HG02943 (cell line): ENCODE measurements at regions not wholly inside any gene's neighbourhood (a gene's known extent, or its start where the extent isn't known, plus 50 kb on each side); places are given as distances from the start of the nearest gene placed in this dataset.
"Not testable (repeated sequence)": the region's sequence is repeated elsewhere in the genome, so short reads cannot be mapped to it uniquely, and the experiment has no call there.

Experiments used
- ATAC-seq: cut with Tn5 transposase; IDR thresholded peaks from one replicate; pipeline ENCODE4 v1.9.1; 2021; ENCODE audit warnings: mild to moderate bottlenecking, low read depth, moderate library complexity; ENCODE audit not compliant: unreplicated experiment

DNA sequence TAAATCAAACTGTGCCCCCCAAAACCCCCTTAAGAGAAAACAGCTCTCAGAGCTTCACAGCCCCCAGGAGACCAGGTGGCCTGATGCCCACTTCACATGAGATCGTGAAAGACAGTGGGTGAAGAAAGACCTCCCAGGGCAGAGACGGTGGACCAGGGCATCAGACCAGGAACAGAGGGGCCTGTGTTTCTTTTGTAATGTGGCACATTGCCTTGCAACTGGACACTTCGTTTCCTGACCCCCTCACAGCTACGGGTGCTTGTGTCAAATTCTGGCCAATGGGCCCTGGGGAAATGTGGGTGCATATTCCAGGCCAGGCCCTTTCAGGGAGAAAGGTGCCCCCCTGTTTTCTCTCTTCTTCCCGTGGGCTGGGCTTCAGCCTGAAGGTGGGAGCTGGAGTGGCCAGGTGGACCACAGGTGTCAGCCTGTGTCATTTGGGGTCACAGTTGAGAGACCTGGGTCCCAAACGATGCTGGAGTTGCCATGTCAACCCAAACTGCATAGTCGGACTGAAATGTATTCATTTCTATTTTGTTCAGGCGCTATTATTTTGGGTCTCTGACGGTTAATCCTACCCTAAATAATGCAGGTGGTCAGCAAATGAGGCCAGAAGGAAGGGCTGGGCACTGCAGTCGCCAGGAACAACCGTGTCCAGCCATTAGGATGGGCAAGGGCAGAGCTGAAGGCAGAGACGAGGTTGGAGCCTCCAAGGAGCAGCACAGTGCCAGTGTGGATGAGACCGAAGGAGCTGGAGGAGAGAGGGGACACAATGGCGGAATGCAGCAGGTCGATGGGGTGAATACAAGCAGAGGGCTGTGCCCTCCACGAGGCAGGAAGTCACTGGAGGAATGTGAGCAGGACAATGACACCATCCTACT is 338.2 kb downstream of the EIPR1 start:
- no peak for ATAC-seq

DNA sequence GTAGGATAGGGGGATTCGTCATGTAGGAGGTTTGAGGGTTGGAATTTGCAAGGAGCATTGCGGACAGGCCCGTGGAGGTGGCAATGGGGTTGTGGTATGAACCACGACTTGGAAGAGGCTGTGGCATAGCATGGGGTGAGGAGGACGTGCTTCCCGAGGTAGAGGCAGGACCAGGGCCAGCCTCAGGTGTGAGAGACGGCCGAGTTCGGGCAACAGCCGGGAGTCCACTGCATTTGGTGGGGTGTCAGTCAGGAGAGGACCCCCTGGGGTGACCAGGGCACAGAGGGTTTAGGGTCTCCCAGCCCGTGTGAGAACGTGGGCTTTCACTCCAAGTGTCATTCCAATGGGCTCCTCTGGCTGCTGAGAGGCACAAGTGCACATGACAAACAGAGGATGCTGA is 339.0 kb downstream of the EIPR1 start:
- ATAC-seq: no peak

DNA sequence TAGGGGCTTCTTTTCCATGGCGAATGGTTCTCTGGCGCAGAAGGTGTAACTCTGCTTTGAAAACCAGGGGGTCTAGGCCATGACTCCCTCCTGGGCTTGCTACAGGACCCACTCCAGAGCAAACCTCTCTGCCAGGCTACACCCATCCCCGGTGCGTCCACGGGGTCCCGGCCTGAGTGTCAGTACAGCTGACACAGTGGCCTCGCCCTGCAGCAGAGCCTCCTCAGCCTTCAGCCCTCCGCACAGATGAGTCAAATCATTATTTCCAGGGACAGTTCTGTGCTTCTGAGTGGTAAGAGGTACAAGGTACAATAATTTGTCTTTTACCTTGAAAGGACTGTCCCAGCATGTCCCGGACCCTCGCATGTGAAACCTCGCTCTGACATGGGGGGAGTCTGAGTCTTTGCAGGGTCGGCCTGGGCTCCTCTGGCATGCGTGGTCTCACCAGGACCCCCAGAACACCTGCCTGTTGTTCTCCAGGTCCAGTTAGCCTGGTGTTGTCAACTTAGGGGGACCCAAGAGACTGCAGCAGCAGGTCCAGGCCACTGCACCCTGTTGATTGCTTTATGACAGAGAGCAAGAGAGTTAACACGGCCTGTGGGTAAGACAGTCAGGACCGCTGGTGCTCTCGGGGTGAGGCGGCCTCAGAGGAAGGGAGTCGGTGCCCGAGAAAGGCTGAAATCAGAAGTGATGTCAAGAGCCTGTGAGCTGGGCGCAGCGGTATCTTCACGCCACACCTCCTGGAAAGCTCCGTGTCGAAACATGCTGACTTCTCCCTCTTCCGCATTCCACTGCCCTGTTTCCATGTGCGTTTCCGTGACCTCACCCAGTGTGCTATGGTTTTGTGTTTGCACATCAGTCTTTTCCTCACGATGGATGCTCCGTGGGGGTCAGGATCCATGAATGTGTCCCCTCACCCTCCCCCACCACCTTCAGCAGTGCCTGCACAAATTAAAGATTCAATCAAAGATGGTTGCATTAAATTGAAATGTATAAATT is 340.1 kb downstream of the EIPR1 start:
- no peak for ATAC-seq

DNA sequence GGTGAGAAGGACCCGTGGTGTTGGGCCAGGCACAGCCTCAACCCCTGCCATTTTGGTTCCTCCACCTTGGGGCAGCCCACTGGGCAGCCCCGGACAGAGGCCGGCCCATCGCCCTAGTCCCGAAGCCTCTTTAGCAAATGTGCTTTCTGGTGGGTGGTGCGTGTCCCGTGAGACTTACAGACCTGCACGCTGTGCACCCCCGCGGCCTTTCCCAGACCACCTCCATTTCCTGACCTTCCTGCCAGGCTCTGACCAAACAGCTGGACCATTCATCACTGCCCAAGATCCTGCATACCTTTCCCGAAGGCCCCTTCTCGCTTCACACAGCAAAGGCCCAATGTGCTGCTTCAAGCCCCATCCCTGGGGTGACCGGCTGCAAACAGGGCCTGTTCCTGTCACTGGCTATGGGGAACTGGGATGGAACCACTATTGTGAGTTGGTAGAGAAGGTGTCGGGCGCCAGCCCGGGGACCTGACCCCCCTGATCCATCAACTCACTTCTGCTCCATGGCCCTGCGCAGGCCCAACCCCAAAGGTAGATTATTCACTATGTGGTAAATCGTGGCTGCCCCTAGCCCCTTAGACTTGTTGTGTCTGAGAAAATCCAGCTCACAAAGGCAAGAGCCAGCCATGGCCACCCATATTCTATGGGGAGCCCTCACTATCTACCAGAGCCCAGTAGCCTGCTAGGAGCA is 341.0 kb downstream of the EIPR1 start:
- ATAC-seq: no peak

DNA sequence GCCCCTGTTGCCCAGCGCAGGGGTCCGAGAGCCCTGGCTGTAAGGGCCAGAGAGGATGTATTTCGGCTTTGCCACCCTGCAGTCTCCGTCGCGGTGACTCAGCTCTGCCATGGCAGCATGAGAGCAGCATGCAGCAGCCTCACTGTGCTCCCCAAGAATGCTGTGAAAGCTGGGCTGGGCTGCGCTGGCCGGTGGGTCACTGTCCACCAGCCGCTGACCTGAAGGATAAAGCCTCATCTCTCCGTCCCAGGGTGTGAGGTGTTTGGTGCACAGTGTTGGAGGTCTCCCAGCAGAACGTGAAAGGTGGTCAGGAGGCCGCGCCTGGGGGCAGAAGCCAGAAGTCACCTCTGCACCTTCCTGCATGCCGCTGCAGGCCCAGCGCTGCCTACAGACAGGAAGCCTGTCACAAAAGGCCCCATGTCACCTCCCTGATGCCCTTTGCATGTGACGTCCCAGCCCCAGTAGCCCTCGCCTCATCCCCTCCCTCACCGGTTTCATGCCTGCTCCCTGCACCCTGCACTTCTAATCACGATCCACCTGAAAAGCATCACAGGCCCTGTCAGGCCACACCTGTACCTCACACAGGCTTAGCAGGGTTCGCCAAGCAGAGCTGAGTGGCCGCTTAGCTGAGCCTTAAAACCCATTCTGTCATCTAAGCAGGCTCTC is 342.1 kb downstream of the EIPR1 start:
- no peak for ATAC-seq

DNA sequence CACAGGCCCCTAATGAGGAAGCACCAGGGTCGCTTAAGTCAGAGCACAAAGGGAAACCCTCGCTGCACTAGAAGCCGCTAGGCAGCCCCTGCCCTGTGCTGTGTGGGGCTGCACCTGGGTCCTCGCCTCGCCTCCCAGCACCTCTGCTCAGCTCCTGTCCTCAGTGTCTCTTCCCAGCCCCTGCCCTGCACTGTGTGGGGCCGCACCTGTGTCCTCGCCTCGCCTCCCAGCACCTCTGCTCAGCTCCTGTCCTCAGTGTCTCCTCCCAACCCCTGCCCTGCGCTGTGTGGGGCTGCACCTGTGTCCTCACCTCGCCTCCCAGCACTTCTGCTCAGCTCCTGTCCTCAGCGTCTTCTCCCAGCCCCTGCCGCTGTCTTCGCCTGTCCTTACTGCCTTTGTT is 342.8 kb downstream of the EIPR1 start:
- ATAC-seq: no peak

DNA sequence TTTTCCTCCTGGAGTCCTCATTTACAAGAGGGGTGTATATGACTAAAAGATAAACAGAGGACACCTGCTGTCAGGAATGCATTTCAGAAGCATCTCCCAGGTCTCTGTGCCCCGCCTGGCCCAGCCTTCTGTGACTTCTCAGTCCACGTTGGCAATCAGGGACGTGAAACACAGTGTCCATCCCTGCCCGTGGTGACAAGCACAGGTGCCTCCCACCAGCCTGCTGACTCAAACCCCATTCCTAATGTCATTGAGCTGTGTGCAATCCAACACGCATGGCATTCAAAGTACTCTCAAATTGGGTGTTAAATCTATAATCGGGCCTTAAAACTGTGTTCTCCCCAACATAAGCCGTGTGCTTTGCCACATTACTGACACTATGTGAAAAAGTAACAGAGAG is 343.2 kb downstream of the EIPR1 start:
- ATAC-seq: no peak

DNA sequence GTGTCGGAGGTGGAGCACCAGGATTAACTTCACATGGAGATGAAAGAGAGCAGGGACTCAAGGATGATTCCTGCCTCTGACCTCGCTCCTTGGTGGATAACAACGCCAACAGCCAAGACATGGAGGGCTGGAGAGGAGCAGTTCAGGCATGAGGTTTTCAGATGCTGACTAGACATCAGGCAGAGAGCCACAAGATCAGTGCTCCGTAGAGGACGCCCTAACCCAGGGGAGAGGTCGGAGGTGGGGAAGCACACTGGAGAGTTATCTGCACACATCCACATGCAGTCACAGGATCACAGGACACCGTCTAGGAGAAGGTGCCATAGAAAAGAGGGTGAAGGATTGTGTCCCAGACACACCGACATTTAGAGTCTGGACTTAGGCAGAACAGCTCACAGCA is 344.3 kb downstream of the EIPR1 start:
- ATAC-seq: no peak

DNA sequence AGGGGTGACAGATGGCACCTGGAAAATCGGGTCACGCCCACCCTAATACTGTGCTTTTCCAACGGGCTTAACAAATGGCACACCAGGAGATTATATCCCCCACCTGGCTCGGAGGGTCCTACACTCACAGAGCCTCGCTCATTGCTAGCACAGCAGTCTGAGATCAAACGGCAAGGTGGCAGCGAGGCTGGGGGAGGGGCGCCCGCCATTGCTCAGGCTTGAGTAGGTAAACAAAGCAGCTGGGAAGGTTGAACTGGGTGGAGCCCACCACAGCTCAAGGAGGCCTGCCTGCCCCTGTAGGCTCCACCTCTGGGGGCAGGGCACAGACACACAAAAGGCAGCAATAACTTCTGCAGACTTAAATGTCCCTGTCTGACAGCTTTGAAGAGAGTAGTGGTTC is 346.8 kb downstream of the EIPR1 start:
- ATAC-seq: not testable (repeated sequence)

DNA sequence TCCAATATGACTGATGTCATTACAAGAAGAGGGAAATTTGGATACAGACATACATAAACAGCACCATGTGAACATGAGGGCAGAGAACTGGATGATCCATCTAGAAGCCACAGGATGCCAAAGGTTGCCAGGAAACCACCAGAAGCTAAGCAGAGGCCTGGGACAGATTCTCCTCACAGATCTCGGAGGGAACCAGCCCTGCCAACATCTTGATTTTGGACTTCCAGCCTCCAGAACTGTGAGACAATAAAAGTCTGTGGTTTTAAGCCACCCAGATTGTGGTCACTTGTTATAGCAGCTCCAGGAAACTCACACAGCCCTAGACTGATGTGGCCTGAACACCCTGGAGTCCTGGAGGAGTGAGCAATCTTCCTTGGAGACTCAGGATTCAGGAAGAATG is 351.6 kb downstream of the EIPR1 start:
- no peak for ATAC-seq

DNA sequence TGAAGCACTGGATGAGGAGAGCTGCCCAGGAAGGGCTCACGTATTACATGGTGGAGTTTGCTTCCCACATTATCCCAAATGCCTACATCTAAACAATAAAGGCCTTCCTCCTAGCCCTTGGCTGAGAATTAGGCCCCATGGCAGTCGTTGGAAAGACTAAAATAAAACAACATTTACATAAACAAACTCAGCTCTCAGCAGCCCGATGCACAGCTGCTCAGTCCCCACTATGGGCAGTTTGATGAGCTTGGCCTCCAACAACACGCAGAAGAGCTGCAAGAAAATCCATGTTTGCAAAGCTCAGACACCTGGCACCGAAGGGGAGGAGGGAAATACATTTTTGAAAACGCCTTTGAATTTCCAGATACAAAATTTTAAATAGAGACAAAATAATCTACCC is 352.4 kb downstream of the EIPR1 start:
- ATAC-seq: no peak

DNA sequence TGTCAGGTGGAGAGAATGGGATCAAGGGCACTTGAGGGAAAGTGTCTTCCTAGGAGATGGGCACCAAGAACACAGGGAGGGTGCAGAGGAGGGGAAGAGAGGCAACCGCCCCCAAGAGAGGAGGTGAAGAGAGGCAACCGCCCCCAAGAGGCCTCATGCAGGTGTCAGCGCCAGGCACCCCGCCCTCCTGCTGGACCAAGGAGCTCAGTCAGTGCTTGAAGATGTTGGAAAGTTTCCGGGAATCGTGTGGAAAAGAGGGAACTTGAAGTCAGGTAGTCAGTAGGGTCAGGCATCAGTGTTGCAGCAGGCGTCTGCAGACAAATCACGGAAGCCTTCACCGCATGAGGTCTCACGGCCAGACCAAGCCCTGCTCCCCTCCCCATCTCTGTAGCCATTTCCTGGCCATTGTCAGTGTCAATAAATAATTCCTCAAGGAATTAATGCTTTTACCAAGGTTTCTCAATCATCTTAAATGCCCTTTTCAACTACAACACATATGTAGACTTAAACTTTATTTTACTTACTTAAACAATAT is 353.1 kb downstream of the EIPR1 start:
- no peak for ATAC-seq

DNA sequence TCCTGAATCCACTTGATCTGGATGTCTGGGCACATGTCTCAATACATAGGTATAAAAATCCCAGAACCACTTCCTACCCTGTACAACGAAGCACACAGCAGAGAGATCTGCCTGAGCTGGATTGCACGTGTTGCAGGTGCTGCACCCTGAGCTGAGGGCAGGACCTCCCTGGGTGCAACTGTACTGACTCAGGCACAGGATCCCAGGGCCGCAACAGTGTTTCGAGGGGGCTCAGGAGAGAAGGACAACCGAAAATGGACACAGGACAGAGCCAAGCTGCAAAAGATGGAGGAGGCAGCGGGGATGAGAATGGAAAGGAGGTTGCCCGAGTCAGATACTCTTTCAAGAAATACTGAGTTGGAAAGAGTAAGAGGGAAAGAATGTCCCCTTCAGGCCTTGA is 354.1 kb downstream of the EIPR1 start:
- no peak for ATAC-seq

DNA sequence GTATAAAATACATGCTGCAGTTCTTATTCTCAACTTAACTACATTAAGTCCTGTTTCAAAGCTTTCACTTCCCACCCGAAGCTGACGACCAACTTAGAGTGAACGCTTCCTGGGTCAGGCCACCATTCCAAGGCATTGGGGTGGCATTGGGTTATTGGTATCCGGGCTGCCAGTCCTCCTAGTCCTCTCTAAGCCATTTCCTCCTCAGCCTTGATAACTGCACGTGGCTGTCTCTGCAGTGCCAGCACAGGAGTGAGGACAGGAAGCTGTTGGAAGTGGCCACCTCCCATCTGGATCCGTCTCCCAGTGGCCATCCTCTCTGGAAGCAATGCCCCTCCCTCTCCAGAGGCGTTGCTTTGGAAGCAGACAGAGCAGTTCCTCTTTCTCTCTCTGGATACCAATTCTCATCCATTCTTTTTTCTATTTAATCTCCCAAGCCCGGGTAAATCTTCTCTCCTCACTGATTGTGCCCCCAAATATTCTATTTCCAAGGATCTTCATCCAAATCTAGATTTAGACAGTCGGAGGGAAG is 354.7 kb downstream of the EIPR1 start:
- ATAC-seq: no peak

DNA sequence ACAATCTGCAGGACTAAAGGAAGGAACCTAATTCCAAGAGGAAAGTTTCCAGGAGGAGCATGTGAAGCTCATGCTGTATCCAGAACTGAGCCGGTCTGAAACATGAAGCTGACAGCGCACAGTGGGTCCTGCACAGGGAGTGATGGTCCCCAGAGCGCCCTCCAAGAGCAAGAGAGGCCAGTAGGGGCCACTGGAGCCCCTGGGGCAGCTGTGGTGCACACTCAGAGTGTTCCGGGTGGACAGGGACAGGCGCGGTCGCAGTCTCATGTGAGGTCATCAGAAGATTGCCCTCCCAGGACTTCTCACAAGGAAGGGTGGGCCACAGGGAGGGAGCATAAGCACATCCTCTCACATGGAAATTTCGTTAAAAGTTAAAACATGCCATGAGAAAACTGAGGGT is 355.9 kb downstream of the EIPR1 start:
- no peak for ATAC-seq

DNA sequence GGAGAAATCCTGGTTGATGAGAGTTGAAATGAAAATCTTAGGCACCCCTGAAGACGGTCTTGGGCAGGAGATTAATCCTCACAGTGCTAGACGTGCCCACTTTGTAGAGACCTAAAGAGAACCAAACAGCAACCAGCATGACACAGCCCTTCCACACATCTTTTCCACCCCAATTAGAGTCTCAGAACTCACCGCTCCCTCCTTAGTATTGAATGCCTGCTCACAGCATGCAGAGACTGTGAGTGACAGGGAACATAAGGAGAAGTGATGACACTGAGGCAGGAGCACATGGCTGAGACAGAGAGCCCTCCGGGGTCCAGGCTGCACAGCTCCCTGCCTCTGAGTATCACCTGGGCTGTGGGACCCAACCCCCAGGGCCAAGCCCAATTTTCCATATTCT is 367.6 kb downstream of the EIPR1 start:
- no peak for ATAC-seq

DNA sequence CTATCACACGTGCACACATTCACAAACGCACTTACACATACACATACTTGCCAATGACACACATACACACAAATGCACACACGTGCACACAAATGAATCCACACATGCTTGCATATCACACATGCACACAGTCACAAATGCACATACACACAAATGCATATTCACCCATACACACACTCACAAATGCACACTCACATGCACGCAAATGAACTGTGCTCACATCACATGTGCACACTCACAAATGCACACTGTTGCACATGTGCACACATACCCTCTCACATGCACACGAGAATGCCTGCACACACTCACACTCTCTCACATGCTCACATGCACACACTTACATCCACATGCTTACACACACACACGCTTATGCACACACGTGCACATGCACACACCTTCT is 368.1 kb downstream of the EIPR1 start:
- ATAC-seq: no peak

DNA sequence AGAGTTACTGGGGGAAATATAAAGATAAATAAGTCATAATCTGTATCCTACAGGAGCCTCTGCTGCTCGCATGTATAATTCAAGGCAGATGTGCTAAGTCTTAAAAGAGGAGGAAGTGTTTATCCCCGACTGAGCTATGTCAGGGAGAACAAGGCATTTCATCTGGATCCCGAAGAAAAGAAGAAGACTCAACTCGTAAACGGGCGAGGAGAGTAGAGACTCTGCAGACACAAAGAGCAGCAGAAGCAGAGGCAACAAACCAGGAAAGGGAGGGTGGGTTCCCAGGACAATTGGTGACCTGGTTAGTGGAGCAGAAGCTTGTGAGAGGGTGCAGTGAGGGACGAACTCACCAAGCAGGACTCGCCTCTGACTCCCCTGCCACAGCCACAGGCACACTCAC is 368.6 kb downstream of the EIPR1 start:
- no peak for ATAC-seq

DNA sequence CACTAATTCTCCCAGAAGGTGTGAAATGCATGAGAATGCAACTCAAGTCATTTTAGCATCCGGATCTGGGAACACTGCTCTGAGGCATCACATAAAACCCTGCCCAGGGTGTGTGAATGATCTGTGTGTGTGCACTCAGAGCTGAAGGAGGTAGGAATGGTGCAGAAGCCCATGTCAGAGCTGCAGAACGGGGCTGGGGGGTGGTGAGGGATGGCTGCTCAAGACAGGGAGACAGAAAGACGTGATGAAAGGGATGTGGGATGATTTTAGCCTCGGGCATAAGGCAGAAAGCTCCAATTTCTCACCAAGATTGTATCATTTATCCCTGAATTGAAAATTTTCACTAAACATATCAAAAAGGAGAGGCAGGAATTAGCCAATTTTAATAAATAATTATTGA is 369.1 kb downstream of the EIPR1 start:
- ATAC-seq: no peak

DNA sequence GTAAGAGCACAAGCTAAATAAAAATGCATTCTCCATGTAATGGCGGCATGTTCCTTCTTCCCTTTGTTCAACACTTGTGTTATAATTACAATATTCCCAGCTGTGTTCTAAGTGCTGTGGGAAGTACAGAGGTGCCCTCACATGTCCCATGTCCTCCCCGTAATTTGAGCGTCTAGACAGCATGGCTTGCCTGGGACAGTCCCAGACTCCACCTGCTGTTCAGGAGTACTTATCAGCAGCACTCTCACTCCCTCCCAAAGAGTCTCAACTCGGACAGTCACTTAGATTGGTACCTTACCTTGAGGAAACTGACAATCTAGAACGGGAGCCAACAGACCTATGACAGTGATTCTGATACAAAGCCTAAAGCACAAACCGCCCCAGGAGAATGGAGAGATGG is 370.5 kb downstream of the EIPR1 start:
- no peak for ATAC-seq
